H1 (cell line): ENCODE measurements at regions not wholly inside any gene's neighbourhood (a gene's known extent, or its start where the extent isn't known, plus 50 kb on each side); places are given as distances from the start of the nearest gene placed in this dataset.
A peak's percentile ranks its signal among the peaks of the same experiment; 100 is the strongest.

Experiments used
- CTCF ChIA-PET: fragments of 300-600 bp; sonication (Branson Sonifier 250); formaldehyde crosslinking; loops from one replicate; lab custom pipeline; 2021; ENCODE audit not compliant: partially characterized antibody; lab: Charles Lee
- POLR2A ChIA-PET: fragments of 300-600 bp; sonication (Branson Sonifier 250); formaldehyde crosslinking; loops from one replicate; lab custom pipeline; 2021; ENCODE audit warnings: inconsistent platforms; ENCODE audit not compliant: partially characterized antibody; lab: Charles Lee
- DNase-seq, 2 experiments: peaks; one replicate each; pipeline versions ENCODE4 v3.0.0 to v3.0.0-alpha.2; 2010 to 2022; ENCODE audit warnings: low spot score in 2 of 2, low read depth in 1 of 2, mixed read lengths in 1 of 2
- FAIRE-seq: peaks from 2 replicates; lab custom pipeline; 2011; peaks lifted over from hg19 to GRCh38; lab: Jason Lieb, UNC
- H2AFZ ChIP-seq: 2 replicates; pipeline ENCODE4 v1.8.1; 2012; ENCODE audit warnings: low read length, inconsistent platforms
- H2AK5ac ChIP-seq: 2 replicates; pipeline ENCODE4 v1.6.1; 2013; ENCODE audit warnings: low read depth, low read length
- H2BK120ac ChIP-seq: replicated peaks from 2 replicates; pipeline ENCODE3; 2013; ENCODE audit warnings: low read depth, low read length, inconsistent platforms
- H2BK12ac ChIP-seq: 2 replicates; pipeline ENCODE4 v1.6.1; 2013; ENCODE audit warnings: low read depth, low read length
- H2BK15ac ChIP-seq: 2 replicates; pipeline ENCODE4 v1.6.1; 2013; ENCODE audit warnings: low read length
- H2BK20ac ChIP-seq: 2 replicates; pipeline ENCODE4 v1.6.1; 2013; ENCODE audit warnings: low read length
- H2BK5ac ChIP-seq: 2 replicates; pipeline ENCODE4 v1.6.1; 2013; ENCODE audit warnings: low read depth, low read length
- H3K14ac ChIP-seq: 2 replicates; pipeline ENCODE4 v1.6.1; 2013; ENCODE audit warnings: inconsistent platforms; ENCODE audit not compliant: insufficient read length
- H3K18ac ChIP-seq: 2 replicates; pipeline ENCODE4 v1.6.1; 2013; ENCODE audit warnings: low read length; ENCODE audit errors: extremely low read depth
- H3K23ac ChIP-seq: 2 replicates; pipeline ENCODE4 v1.6.1; 2013; ENCODE audit warnings: inconsistent platforms; ENCODE audit not compliant: insufficient read length
- H3K23me2 ChIP-seq: 2 replicates; pipeline ENCODE4 v1.6.1; 2013; ENCODE audit warnings: low read depth, low read length
- H3K27ac ChIP-seq: 2 replicates; pipeline ENCODE4 v1.6.1; 2011; ENCODE audit warnings: low read depth, low read length, inconsistent platforms
- H3K27me3 ChIP-seq, 4 experiments: replicated peaks in 1 of 4; 1 replicate in 1 of 4; 2 replicates in 3 of 4; pipeline versions ENCODE4 v1.6.1 to v1.8.1; 2011 to 2013; ENCODE audit warnings: low read length in 3 of 4, mild to moderate bottlenecking in 3 of 4, inconsistent platforms in 2 of 4, mixed read lengths in 2 of 4, moderate library complexity in 1 of 4; ENCODE audit not compliant: control insufficient read depth in 3 of 4, insufficient read depth in 3 of 4; ENCODE audit errors: extremely low read depth in 1 of 4
- H3K36me3 ChIP-seq, 4 experiments: 2 replicates each; pipeline versions ENCODE4 v1.6.1 to v1.8.1; 2011 to 2013; ENCODE audit warnings: mild to moderate bottlenecking in 4 of 4, low read length in 3 of 4, moderate library complexity in 2 of 4, control low read depth in 1 of 4, inconsistent platforms in 1 of 4; ENCODE audit not compliant: insufficient read depth in 4 of 4, control insufficient read depth in 2 of 4
- H3K4ac ChIP-seq: replicated peaks from 2 replicates; pipeline ENCODE3; 2013; ENCODE audit warnings: low read length, low read depth, mixed read lengths, inconsistent platforms; ENCODE audit not compliant: insufficient read length
- H3K4me1 ChIP-seq, 4 experiments: replicated peaks in 1 of 4; 1 replicate in 1 of 4; 2 replicates in 3 of 4; pipeline versions ENCODE4 v1.6.1 to v1.8.1; 2011 to 2013; ENCODE audit warnings: low read length in 3 of 4, inconsistent platforms in 2 of 4, mixed read lengths in 1 of 4; ENCODE audit not compliant: insufficient read depth in 4 of 4, control insufficient read depth in 3 of 4
- H3K4me2 ChIP-seq, 2 experiments: 2 replicates each; pipeline versions ENCODE4 v1.6.1 to v1.8.1; 2011 to 2013; ENCODE audit warnings: low read depth in 2 of 2, low read length in 2 of 2, control low read depth in 1 of 2, inconsistent platforms in 1 of 2, mild to moderate bottlenecking in 1 of 2; ENCODE audit not compliant: insufficient read depth in 1 of 2
- H3K4me3 ChIP-seq, 4 experiments: fragments of 200-600, 300-600 bp in 1 of 4; sonication (generic), shearing (Covaris generic), sonication (Bioruptor Twin) in 1 of 4; 2 replicates each; pipeline versions ENCODE4 v1.5.1 to v1.8.1; 2011 to 2016; ENCODE audit warnings: low read length in 4 of 4, low read depth in 3 of 4, control low read depth in 2 of 4, inconsistent platforms in 2 of 4, mild to moderate bottlenecking in 2 of 4, mixed read lengths in 1 of 4, moderate library complexity in 1 of 4; ENCODE audit not compliant: insufficient read depth in 2 of 4; ENCODE audit errors: extremely low read depth in 1 of 4
- H3K56ac ChIP-seq: replicated peaks from 2 replicates; pipeline ENCODE3; 2013; ENCODE audit warnings: low read depth, mild to moderate bottlenecking, mixed read lengths, low read length, inconsistent platforms; ENCODE audit not compliant: insufficient read length
- H3K79me1 ChIP-seq: 2 replicates; pipeline ENCODE4 v1.6.1; 2013; ENCODE audit warnings: low read depth, low read length, control low read depth
- H3K79me2 ChIP-seq, 2 experiments: 2 replicates each; pipeline versions ENCODE4 v1.6.1 to v1.8.1; 2012 to 2013; ENCODE audit warnings: low read length in 2 of 2, mild to moderate bottlenecking in 2 of 2, inconsistent platforms in 1 of 2; ENCODE audit not compliant: insufficient read depth in 2 of 2, control insufficient read depth in 1 of 2
- H3K9ac ChIP-seq, 4 experiments: replicated peaks in 1 of 4; 1 replicate in 1 of 4; 2 replicates in 3 of 4; pipeline versions ENCODE4 v1.6.1 to v1.8.1; 2011 to 2013; ENCODE audit warnings: low read depth in 3 of 4, low read length in 3 of 4, control low read depth in 2 of 4, mild to moderate bottlenecking in 2 of 4, moderate library complexity in 2 of 4, inconsistent platforms in 1 of 4; ENCODE audit errors: extremely low read depth in 1 of 4
- H3K9me3 ChIP-seq, 2 experiments: 2 replicates each; pipeline versions ENCODE4 v1.6.1 to v1.8.1; 2012 to 2013; ENCODE audit warnings: mild to moderate bottlenecking in 2 of 2, moderate library complexity in 2 of 2, control low read depth in 1 of 2, inconsistent platforms in 1 of 2, low read depth in 1 of 2, low read length in 1 of 2, mixed read lengths in 1 of 2; ENCODE audit not compliant: insufficient read depth in 2 of 2
- H4K20me1 ChIP-seq, 2 experiments: replicated peaks in 1 of 2; 2 replicates each; pipeline versions ENCODE3 to v1.8.1; 2011 to 2013; ENCODE audit warnings: inconsistent platforms in 2 of 2, low read length in 2 of 2, mild to moderate bottlenecking in 1 of 2; ENCODE audit not compliant: insufficient read depth in 2 of 2, control insufficient read depth in 1 of 2
- H4K5ac ChIP-seq: 2 replicates; pipeline ENCODE4 v1.6.1; 2013; ENCODE audit warnings: low read length, low read depth, mixed read lengths, inconsistent platforms; ENCODE audit not compliant: insufficient read length
- H4K8ac ChIP-seq: 2 replicates; pipeline ENCODE4 v1.8.0; 2013; ENCODE audit warnings: mild to moderate bottlenecking, moderate library complexity, low read length, inconsistent platforms; ENCODE audit not compliant: insufficient read depth; ENCODE audit errors: extremely low read depth
- H4K91ac ChIP-seq: replicated peaks from 2 replicates; pipeline ENCODE3; 2013; ENCODE audit warnings: low read length, mixed read lengths, inconsistent platforms; ENCODE audit not compliant: insufficient read length
- EZH2 ChIP-seq: fragments of 200-600 bp; sonication (generic); IDR thresholded peaks from 2 replicates; pipeline ENCODE4 v1.7.1; 2012; ENCODE audit warnings: low read depth, mild to moderate bottlenecking, moderate library complexity, low read length, inconsistent platforms; ENCODE audit not compliant: severe bottlenecking
- POLR2AphosphoS5 ChIP-seq: IDR thresholded peaks from 2 replicates; pipeline ENCODE4 v1.6.1; 2011; ENCODE audit warnings: low read depth, low read length
- RAD21 ChIP-seq, 2 experiments: IDR thresholded peaks in 1 of 2; conservative IDR thresholded peaks in 1 of 2; 2 replicates each; pipeline ENCODE4 v1.6.1; 2011; ENCODE audit warnings: low read depth in 2 of 2, low read length in 2 of 2, improper control_type of control experiment in 1 of 2, inconsistent platforms in 1 of 2, mild to moderate bottlenecking in 1 of 2, moderate library complexity in 1 of 2
- RXRA ChIP-seq: IDR thresholded peaks from 2 replicates; pipeline ENCODE4 v1.6.1; 2011; ENCODE audit warnings: low read depth, mild to moderate bottlenecking, low read length, moderate library complexity; ENCODE audit not compliant: insufficient read depth
- SIX5 ChIP-seq: IDR thresholded peaks from 2 replicates; pipeline ENCODE4 v1.6.1; 2011; ENCODE audit warnings: mild to moderate bottlenecking, low read depth, low read length
- WGBS, 2 experiments: shearing (Covaris generic) in 1 of 2; methylation state at CpG; one replicate each; pipeline versions ENCODE4 v1.1.6 to v1.1.7; 2013 to 2015; ENCODE audit warnings: low lambda C conversion rate in 2 of 2, mixed read lengths in 2 of 2, inconsistent platforms in 1 of 2, low coverage in 1 of 2, missing lambda C conversion rate in 1 of 2; ENCODE audit not compliant: insufficient replicate concordance in 2 of 2, insufficient coverage in 1 of 2, insufficient read length in 1 of 2; ENCODE audit errors: extremely low coverage in 1 of 2, missing lambda C conversion rate in 1 of 2; 5-methylcytosine and 5-hydroxymethylcytosine counted together
- TF ChIP-seq, protein P1 (sequence below), 3 experiments: IDR thresholded peaks; 1 replicate in 2 of 3; 2 replicates in 1 of 3; pipeline versions ENCODE4 v1.5.1 to v1.6.1; 2011; ENCODE audit warnings: low read length in 3 of 3, mild to moderate bottlenecking in 3 of 3, inconsistent platforms in 2 of 3, low read depth in 1 of 3, moderate library complexity in 1 of 3; ENCODE audit not compliant: insufficient read depth in 1 of 3; ENCODE audit errors: control extremely low read depth in 1 of 3

DNA sequence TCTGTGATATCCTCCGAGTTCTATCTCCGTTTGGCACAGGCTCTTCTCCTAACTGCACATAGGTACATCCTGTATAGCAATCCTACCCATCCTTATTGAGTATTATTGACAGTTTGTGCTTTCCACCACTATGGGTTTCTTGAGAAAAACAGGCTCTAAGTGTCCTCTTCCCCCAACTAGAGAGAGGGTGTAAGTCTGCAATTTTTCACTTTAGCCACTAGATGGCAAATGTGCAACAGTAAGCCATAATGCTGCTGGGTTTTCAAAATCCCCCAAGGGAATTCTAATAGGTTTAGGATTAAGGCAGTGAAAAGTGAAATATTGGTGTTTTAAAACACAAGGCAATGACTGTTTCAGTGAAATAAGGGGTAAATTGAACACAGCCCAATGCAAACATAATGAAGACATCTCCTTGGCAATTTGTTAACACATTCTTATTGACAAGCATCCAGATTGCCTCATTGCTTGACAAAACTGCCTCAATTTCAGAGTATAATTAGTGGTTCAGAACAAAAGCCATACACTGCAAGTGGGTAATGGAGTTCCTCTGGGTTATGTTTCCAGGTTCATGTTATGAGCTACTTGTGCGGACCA lies 239.0 kb upstream of the HTR2C start:
- H3K4ac ChIP-seq = no peak overlapping the region
- H3K4me3 ChIP-seq = no peak overlapping the region
- no peak overlapping the region for H3K4me2 ChIP-seq
- H3K56ac ChIP-seq = no peak overlapping the region
- no peaks in the 10 kb centered on the region for H3K23me2 ChIP-seq
- WGBS, 2 experiments = 25% methylated on average over 3 of the region's 3 CpGs; no CpG with 5 or more reads in 1 of the 2 experiments
- no peak overlapping the region for H2BK20ac ChIP-seq
- no peaks in the 10 kb centered on the region for H4K20me1 ChIP-seq
- no peak overlapping the region for H3K27ac ChIP-seq
- no peak overlapping the region for H2AK5ac ChIP-seq
- no peak overlapping the region for H2BK5ac ChIP-seq
- no peak overlapping the region for H3K14ac ChIP-seq
- H3K27me3 ChIP-seq = no peaks in the 10 kb centered on the region
- H2BK15ac ChIP-seq = no peak overlapping the region
- no peak overlapping the region for H4K91ac ChIP-seq
- POLR2A ChIA-PET = no interaction called here
- no peak for TF ChIP-seq EZH2
- TF ChIP-seq SIX5 = no peak
- TF ChIP-seq RXRA = no peak
- peak; percentile 74 to 75 for TF ChIP-seq RAD21 (IDR thresholded peaks at IDR 0.05 in 1 of 2, conservative IDR thresholded peaks at IDR 0.05 in 1 of 2; ENCODE audit: low read depth in 2 of 2, low read length in 2 of 2)
- TF ChIP-seq POLR2AphosphoS5 = no peak
- TF ChIP-seq, protein P1, sequence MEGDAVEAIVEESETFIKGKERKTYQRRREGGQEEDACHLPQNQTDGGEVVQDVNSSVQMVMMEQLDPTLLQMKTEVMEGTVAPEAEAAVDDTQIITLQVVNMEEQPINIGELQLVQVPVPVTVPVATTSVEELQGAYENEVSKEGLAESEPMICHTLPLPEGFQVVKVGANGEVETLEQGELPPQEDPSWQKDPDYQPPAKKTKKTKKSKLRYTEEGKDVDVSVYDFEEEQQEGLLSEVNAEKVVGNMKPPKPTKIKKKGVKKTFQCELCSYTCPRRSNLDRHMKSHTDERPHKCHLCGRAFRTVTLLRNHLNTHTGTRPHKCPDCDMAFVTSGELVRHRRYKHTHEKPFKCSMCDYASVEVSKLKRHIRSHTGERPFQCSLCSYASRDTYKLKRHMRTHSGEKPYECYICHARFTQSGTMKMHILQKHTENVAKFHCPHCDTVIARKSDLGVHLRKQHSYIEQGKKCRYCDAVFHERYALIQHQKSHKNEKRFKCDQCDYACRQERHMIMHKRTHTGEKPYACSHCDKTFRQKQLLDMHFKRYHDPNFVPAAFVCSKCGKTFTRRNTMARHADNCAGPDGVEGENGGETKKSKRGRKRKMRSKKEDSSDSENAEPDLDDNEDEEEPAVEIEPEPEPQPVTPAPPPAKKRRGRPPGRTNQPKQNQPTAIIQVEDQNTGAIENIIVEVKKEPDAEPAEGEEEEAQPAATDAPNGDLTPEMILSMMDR (IDR thresholded peaks at IDR 0.05; ENCODE audit: control extremely low read depth in 1 of 3, insufficient read depth in 1 of 3, low read depth in 1 of 3, low read length in 3 of 3) = peak in 2 of 3 experiments; percentile 49 to 55; a peak in 3 of 4 replicates
- no peaks in the 10 kb centered on the region for H3K36me3 ChIP-seq
- no peak overlapping the region for H4K8ac ChIP-seq
- no peak overlapping the region for H2BK120ac ChIP-seq
- H3K4me1 ChIP-seq = no peaks in the 10 kb centered on the region
- H3K18ac ChIP-seq = no peak overlapping the region
- H3K9ac ChIP-seq = no peak overlapping the region
- H2AFZ ChIP-seq = no peak overlapping the region
- FAIRE-seq (peak; percentile 97), DNase-seq (no peak)
- H4K5ac ChIP-seq = no peak overlapping the region
- H3K79me1 ChIP-seq = no peaks in the 10 kb centered on the region
- CTCF ChIA-PET = interaction anchor here (0.6 to 0.9 kb wide), 2 partner anchors 23 to 144 kb away, joined by 3 read pairs; no protein-coding TSS in a partner anchor
- H2BK12ac ChIP-seq = no peak overlapping the region
- no peaks in the 10 kb centered on the region for H3K9me3 ChIP-seq
- no peaks in the 10 kb centered on the region for H3K79me2 ChIP-seq
- H3K23ac ChIP-seq = no peak overlapping the region
